AG09319 (cell line): ENCODE measurements at regions not wholly inside any gene's neighbourhood (a gene's known extent, or its start where the extent isn't known, plus 50 kb on each side); places are given as distances from the start of the nearest gene placed in this dataset.

Experiments used
- DNase-seq: peaks from one replicate; pipeline ENCODE4 v3.0.0-alpha.2; 2010; ENCODE audit warnings: low read depth; ENCODE audit errors: extremely low read depth
- TF ChIP-seq, protein P1 (sequence below): IDR thresholded peaks from 2 replicates; pipeline ENCODE4 v1.5.1; 2011; ENCODE audit warnings: low read depth, mild to moderate bottlenecking, inconsistent platforms, low read length, moderate library complexity

DNA sequence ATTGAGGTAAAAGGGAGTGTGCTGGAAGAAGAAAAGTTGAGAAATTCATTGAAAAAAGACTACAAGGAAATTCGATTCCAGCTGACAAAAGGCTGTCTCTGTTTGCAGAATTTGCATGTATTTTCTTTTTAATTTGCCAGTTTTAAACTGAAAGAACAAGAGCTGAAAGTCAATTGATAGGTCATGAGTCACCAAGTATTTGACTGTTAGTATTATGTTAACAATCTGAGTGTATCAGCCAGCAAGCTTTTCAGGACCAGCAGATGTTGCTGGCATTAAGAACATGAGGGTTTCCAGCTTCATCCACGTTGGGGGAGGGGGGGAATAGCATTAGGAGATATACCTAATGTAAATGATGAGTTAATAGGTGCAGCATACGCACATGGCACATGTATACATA lies 726.7 kb downstream of the METTL15 start:
- DNase-seq = no peak
- TF ChIP-seq, protein P1, sequence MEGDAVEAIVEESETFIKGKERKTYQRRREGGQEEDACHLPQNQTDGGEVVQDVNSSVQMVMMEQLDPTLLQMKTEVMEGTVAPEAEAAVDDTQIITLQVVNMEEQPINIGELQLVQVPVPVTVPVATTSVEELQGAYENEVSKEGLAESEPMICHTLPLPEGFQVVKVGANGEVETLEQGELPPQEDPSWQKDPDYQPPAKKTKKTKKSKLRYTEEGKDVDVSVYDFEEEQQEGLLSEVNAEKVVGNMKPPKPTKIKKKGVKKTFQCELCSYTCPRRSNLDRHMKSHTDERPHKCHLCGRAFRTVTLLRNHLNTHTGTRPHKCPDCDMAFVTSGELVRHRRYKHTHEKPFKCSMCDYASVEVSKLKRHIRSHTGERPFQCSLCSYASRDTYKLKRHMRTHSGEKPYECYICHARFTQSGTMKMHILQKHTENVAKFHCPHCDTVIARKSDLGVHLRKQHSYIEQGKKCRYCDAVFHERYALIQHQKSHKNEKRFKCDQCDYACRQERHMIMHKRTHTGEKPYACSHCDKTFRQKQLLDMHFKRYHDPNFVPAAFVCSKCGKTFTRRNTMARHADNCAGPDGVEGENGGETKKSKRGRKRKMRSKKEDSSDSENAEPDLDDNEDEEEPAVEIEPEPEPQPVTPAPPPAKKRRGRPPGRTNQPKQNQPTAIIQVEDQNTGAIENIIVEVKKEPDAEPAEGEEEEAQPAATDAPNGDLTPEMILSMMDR = no peak

DNA sequence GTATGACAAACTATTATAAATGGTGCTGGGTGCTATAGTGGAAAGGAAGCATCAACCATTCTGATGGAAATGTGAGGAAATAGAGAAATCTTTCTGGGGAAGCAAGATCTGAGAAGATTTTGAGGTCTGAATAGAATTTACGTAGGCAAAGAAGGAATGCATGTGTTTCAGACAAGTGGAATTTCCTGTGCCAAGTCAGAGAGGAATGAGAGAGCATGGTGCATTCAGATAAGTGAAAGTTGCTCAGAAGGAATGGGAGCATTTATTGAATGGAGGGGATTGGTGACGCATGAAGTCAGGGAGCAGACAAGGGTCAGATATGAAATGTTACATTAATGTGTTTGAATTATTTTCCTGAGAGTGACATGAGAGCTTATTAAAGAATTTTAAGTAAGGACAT lies 725.5 kb downstream of the METTL15 start:
- no peak for DNase-seq
- TF ChIP-seq, protein P1 = no peak

DNA sequence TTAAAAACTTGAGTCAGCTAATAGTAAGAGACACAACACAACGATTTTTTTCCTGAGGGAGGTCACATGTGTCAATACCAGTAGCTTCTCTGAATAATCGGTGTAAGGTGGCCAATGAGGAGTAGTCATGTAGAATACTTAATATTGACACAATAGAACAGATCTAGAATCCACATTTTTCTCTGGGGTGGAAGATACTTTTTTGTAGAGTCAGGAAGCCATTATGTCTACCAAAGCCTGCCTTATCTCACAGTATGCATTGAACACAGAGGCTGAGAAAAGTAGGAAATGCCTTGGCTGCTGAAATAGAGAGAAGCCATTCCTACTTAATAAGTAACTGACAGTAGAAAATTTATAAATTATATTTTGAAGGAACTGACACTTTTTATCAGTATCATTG lies 725.0 kb downstream of the METTL15 start:
- TF ChIP-seq, protein P1 = no peak
- DNase-seq = no peak

DNA sequence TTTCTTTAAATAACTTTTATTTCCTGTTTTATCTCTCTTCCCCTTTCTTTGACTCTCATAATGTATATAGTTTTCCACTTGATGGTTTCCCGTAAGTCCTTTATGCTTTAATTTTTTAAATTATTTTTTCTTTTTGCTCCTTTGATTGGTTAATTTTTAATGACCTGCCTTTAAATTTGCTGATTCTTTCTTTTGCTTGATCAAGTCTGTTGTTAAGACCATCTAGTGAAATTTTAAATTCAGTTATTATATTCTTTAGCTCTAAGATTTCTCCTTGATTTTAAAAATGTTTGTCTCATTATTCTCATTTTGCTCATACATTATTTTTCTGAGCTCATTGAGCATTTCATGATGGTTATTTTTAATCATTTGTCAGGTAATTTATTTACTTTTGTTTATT lies 718.6 kb downstream of the METTL15 start:
- TF ChIP-seq, protein P1 = no peak

DNA sequence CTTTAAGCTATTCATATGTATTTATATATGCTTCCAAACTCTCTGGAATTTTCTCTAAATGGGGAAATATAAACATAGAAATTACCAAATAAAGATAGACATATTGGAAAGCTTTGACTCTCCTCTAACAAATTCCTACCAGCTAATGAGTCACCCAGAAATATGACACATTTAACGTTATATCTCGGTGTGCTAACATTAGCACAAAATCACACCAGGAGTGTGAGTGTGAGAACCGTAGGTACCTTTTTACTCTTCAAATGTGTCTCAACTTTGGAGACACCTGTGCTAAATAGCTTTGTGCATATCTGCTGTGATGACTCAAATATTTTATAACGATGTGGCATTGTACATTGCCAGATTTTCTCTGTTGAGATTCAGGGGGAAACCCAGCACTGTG lies 714.4 kb downstream of the METTL15 start:
- TF ChIP-seq, protein P1 = no peak
- DNase-seq = no peak

More for the DNA sequence above, 718.6 kb downstream of the METTL15 start:
- no peak for DNase-seq

DNA sequence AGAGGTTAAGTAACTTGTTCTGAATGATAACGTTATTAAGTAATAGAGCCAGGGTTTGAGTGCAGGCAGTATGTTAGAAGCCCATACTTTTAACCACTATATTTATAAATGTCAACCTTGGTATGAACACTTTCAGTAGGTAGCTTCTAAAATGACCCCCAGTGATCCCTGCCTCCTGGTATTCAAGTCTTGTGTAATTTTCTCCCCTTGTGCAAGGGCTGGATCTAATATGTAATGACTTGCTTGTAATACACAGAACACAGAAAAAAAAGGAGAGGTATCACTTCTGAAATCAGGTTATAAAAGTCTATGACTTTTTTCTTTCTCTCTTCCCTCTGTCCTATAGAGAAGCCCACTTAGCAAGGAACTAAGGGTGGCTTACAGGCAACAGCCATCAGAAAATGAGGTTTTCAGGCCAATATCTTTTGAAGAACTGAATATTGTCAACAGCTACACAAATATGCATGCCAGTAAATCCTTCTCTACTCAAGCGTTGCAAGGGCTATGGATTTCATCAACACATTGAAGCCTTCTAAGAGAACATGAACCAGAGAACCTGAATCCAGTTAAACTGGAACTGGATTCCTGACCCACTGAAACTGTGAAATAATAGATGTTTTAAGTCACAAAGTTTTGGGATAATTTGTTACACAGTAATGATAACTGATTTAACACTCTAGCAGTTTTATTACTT lies 712.3 kb downstream of the METTL15 start:
- no peak for DNase-seq
- TF ChIP-seq, protein P1 = no peak

DNA sequence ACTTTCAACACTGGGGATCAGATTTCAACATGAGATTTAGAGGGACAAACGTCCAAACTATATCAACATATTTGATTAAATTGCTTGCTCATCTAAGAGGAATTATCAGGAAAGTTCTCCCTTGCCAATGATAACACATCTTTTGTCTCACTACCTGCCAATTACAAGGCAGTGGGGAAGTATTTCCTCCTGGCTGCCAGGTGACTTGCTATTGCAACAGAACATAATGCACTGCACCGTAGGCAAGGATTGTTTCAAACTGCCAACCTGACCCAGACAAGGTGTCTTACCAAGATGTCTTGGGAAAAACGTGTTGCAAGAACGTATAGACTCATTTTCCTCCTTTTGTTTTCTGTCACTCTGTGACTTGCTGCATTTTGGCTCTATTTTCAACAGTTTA lies 711.6 kb downstream of the METTL15 start:
- no peak for DNase-seq
- TF ChIP-seq, protein P1 = no peak
